ENCODE measurements at regions not wholly inside any gene's neighbourhood (a gene's known extent, or its start where the extent isn't known, plus 50 kb on each side); places are given as distances from the start of the nearest gene placed in this dataset.
"Not testable (repeated sequence)": the region's sequence is repeated elsewhere in the genome, so short reads cannot be mapped to it uniquely, and the experiment has no call there.

DNA sequence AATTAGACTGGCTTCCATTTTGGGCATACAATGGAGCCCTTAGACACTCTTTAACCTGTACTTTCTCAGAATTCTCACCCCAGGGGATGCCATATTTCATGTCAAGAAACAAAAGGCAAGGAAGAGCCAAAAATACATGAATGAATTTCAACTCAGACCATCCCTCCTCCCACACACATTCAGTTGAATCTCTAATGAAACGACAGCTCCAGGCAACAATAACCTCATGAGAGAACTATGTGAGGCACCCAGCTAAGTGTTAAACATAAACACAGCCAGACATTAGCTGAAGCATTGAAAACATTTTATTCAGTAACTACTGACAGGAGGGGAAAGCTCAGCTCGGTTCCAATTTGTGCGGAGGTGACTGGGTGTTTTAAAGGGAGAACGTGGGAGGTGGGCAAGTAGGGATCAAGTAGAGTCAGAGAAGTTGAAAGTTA, 1359.1 kb upstream of the CDH9 start:
- Histone ChIP-seq H3K27ac (no peak overlapping the region), H3K27me3 (no peaks in the 10 kb centered on the region), H3K36me3 (no peaks in the 10 kb centered on the region), H3K4me3 (no peak overlapping the region), H3K9me3 (peaks cover 0 to 4% (median 0%) of the 10 kb centered on the region in 4 donors), H3K4me1 (no peaks in the 10 kb centered on the region)
- DNase-seq, result no peak
- no peak for TF ChIP-seq CTCF (IDR thresholded peaks at IDR 0.05)
- no peak for TF ChIP-seq POLR2A (IDR thresholded peaks at IDR 0.05)

- H3K27ac ChIP-seq, result no peak overlapping the region
- H3K27me3 ChIP-seq, result no peaks in the 10 kb centered on the region
- H3K9me3 ChIP-seq, result no peaks in the 10 kb centered on the region
- H3K4me3 ChIP-seq, result no peak overlapping the region
- DNase-seq, result no peak
- TF ChIP-seq POLR2A (IDR thresholded peaks at IDR 0.05) (no peak), CTCF (IDR thresholded peaks at IDR 0.05) (no peak)
- H3K36me3 ChIP-seq, result no peaks in the 10 kb centered on the region
- H3K4me1 ChIP-seq, result no peaks in the 10 kb centered on the region
Observed at GRCh38 chr5:28391277-28391676, 1352.9 kb upstream of the CDH9 start.

DNA sequence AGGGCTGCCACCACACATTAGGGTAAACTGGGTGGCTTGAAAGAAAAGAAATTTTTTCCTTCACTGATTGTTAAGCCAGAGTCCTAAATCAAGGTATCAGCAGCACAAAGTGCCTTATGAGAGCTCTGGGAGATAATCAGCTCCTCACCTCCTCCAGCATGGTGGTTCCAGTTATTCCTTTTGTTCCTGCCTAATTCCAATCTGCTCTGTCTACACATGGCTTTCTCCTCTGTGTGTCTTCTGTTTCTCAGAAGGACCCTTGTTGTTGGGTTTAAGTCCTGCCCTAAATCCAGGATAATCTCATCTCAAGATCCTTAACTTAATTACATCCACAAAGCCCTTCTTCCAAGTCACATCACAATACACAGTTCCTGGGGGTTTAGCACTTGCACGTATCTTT, 1352.0 kb upstream of the CDH9 start:
- DNase-seq, result no peak
- H3K27me3 ChIP-seq, result no peaks in the 10 kb centered on the region
- no peaks in the 10 kb centered on the region for H3K36me3 ChIP-seq
- no peak overlapping the region for H3K4me3 ChIP-seq
- no peaks in the 10 kb centered on the region for H3K9me3 ChIP-seq
- H3K27ac ChIP-seq, result no peak overlapping the region
- no peaks in the 10 kb centered on the region for H3K4me1 ChIP-seq
- TF ChIP-seq POLR2A (IDR thresholded peaks at IDR 0.05), result no peak
- TF ChIP-seq CTCF (IDR thresholded peaks at IDR 0.05), result no peak

- H3K4me3 ChIP-seq, H3K27ac ChIP-seq, DNase-seq, H3K9me3 ChIP-seq, H3K36me3 ChIP-seq, H3K4me1 ChIP-seq, H3K27me3 ChIP-seq: not testable (repeated sequence)
Observed at GRCh38 chr5:28389727-28390126, 1351.3 kb upstream of the CDH9 start.

DNA sequence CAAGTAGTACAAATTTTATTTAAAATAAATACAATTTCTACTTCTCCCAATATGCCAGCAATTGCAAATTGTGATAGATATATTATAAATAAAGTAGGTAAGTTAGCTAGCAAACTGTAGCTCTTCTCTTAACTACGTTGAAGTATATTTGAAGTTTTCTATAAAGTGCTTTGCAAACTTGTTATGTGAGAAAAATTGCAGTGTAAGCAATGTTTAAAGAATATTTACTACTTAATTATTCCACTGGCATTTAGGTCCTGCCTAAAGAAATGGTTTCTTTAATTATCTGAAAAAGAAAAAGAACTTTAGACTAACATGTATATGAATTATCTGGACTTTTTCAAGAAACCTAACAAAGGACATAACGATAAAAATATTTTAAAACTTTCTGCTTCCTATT, 1350.0 kb upstream of the CDH9 start:
- Histone ChIP-seq H3K4me1 (no peaks in the 10 kb centered on the region), H3K9me3 (no peaks in the 10 kb centered on the region), H3K27ac (no peak overlapping the region), H3K27me3 (no peaks in the 10 kb centered on the region), H3K4me3 (no peak overlapping the region), H3K36me3 (no peaks in the 10 kb centered on the region)
- no peak for TF ChIP-seq POLR2A (IDR thresholded peaks at IDR 0.05)
- no peak for TF ChIP-seq CTCF (IDR thresholded peaks at IDR 0.05)
- DNase-seq, result no peak

DNA sequence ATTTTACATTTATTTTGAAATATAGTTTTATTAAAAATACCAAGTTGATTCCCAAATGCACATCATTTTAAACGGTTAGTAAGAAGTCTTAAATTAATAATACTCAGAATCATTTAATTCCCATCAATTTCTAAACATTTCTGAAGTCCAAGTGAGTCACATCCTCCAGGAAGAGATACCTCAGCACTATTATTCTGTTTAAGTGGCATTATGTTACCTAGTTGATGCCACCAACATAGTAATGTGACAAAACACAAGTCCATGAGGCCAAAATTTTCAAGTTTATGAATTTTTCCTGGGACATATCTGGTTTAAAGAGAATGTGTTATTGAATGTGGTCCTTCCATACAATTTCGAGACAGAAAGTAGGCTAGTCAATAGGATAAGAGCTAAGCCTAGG, 1348.3 kb upstream of the CDH9 start:
- Histone ChIP-seq H3K27ac (no peak overlapping the region), H3K4me3 (no peak overlapping the region), H3K4me1 (no peaks in the 10 kb centered on the region), H3K9me3 (no peaks in the 10 kb centered on the region), H3K36me3 (no peaks in the 10 kb centered on the region), H3K27me3 (no peaks in the 10 kb centered on the region)
- TF ChIP-seq POLR2A (IDR thresholded peaks at IDR 0.05), result no peak
- no peak for TF ChIP-seq CTCF (IDR thresholded peaks at IDR 0.05)
- DNase-seq, result no peak

Measured in Peyer's patch (tissue), 4 donors.